ENCODE measurements at regions not wholly inside any gene's neighbourhood (a gene's known extent, or its start where the extent isn't known, plus 50 kb on each side); places are given as distances from the start of the nearest gene placed in this dataset.

- Histone ChIP-seq H3K36me3 (ENCODE audit: control insufficient read depth, insufficient read depth, low read length) (no peaks in the 10 kb centered on the region), H2AK5ac (ENCODE audit: low read length) (no peak overlapping the region), H3K9ac (ENCODE audit: low read length) (no peak overlapping the region), H3K4me3 (ENCODE audit: low read length) (no peak overlapping the region), H4K8ac (ENCODE audit: low read depth, low read length) (no peak overlapping the region), H3K4me2 (ENCODE audit: low read length) (no peak overlapping the region), H3K23ac (ENCODE audit: low read length) (no peak overlapping the region), H3K18ac (ENCODE audit: low read length) (no peak overlapping the region), H3K4me1 (ENCODE audit: control insufficient read depth, low read depth, low read length) (no peaks in the 10 kb centered on the region), H3K79me1 (ENCODE audit: low read length) (no peaks in the 10 kb centered on the region), H3K27me3 (ENCODE audit: insufficient read depth, low read length, poor library complexity) (no peaks in the 10 kb centered on the region), H2BK120ac (ENCODE audit: low read depth, low read length) (no peak overlapping the region), H4K5ac (ENCODE audit: low read length) (no peak overlapping the region), H3K56ac (ENCODE audit: low read length) (no peak overlapping the region), H3K4ac (ENCODE audit: low read depth, low read length) (no peak overlapping the region), H2BK5ac (ENCODE audit: low read length) (no peak overlapping the region), H3K27ac (ENCODE audit: low read depth, low read length) (no peak overlapping the region), H2BK15ac (replicated peaks; ENCODE audit: low read depth) (no peak overlapping the region), H3K79me2 (ENCODE audit: control insufficient read depth, insufficient read depth, low read length) (no peaks in the 10 kb centered on the region)
- DNase-seq, result no peak
- no CpG with 5 or more reads among the region's 41 CpGs for WGBS (ENCODE audit: extremely low coverage, insufficient coverage, low lambda C conversion rate)
Measured at GRCh38 chr2:238986491-238987351, 138.8 kb downstream of the TWIST2 start.

GRCh38 chr2:238987352-238987981, 139.6 kb downstream of the TWIST2 start:
- no peak overlapping the region for H2BK15ac ChIP-seq (replicated peaks; ENCODE audit: low read depth)
- no peak overlapping the region for H3K18ac ChIP-seq (ENCODE audit: low read length)
- no peaks in the 10 kb centered on the region for H3K27me3 ChIP-seq (ENCODE audit: insufficient read depth, low read length, poor library complexity)
- H3K36me3 ChIP-seq (ENCODE audit: control insufficient read depth, insufficient read depth, low read length), result no peaks in the 10 kb centered on the region
- no peak for DNase-seq
- H4K5ac ChIP-seq (ENCODE audit: low read length), result no peak overlapping the region
- H3K56ac ChIP-seq (ENCODE audit: low read length), result no peak overlapping the region
- no peaks in the 10 kb centered on the region for H3K79me2 ChIP-seq (ENCODE audit: control insufficient read depth, insufficient read depth, low read length)
- H4K8ac ChIP-seq (ENCODE audit: low read depth, low read length), result no peak overlapping the region
- no peak overlapping the region for H3K4me3 ChIP-seq (ENCODE audit: low read length)
- WGBS (ENCODE audit: extremely low coverage, insufficient coverage, low lambda C conversion rate), result no CpG with 5 or more reads among the region's 14 CpGs
- H3K9ac ChIP-seq (ENCODE audit: low read length), result no peak overlapping the region
- H3K27ac ChIP-seq (ENCODE audit: low read depth, low read length), result no peak overlapping the region
- H2BK5ac ChIP-seq (ENCODE audit: low read length), result no peak overlapping the region
- H3K4me2 ChIP-seq (ENCODE audit: low read length), result no peak overlapping the region
- no peaks in the 10 kb centered on the region for H3K79me1 ChIP-seq (ENCODE audit: low read length)
- no peak overlapping the region for H3K4ac ChIP-seq (ENCODE audit: low read depth, low read length)
- no peak overlapping the region for H3K23ac ChIP-seq (ENCODE audit: low read length)
- no peak overlapping the region for H2AK5ac ChIP-seq (ENCODE audit: low read length)
- no peak overlapping the region for H2BK120ac ChIP-seq (ENCODE audit: low read depth, low read length)
- no peaks in the 10 kb centered on the region for H3K4me1 ChIP-seq (ENCODE audit: control insufficient read depth, low read depth, low read length)

GRCh38 chr2:238988105-238988504, 140.2 kb downstream of the TWIST2 start:
- no peak overlapping the region for H4K8ac ChIP-seq (ENCODE audit: low read depth, low read length)
- no peak overlapping the region for H3K4me3 ChIP-seq (ENCODE audit: low read length)
- H2BK5ac ChIP-seq (ENCODE audit: low read length), result no peak overlapping the region
- H3K4me2 ChIP-seq (ENCODE audit: low read length), result no peak overlapping the region
- no peaks in the 10 kb centered on the region for H3K27me3 ChIP-seq (ENCODE audit: insufficient read depth, low read length, poor library complexity)
- no peak for DNase-seq
- H3K79me1 ChIP-seq (ENCODE audit: low read length), result no peaks in the 10 kb centered on the region
- H3K36me3 ChIP-seq (ENCODE audit: control insufficient read depth, insufficient read depth, low read length), result no peaks in the 10 kb centered on the region
- no CpG with 5 or more reads among the region's 7 CpGs for WGBS (ENCODE audit: extremely low coverage, insufficient coverage, low lambda C conversion rate)
- H2AK5ac ChIP-seq (ENCODE audit: low read length), result no peak overlapping the region
- no peak overlapping the region for H2BK15ac ChIP-seq (replicated peaks; ENCODE audit: low read depth)
- H3K56ac ChIP-seq (ENCODE audit: low read length), result no peak overlapping the region
- no peaks in the 10 kb centered on the region for H3K4me1 ChIP-seq (ENCODE audit: control insufficient read depth, low read depth, low read length)
- H4K5ac ChIP-seq (ENCODE audit: low read length), result no peak overlapping the region
- no peak overlapping the region for H3K9ac ChIP-seq (ENCODE audit: low read length)
- H3K18ac ChIP-seq (ENCODE audit: low read length), result no peak overlapping the region
- no peak overlapping the region for H2BK120ac ChIP-seq (ENCODE audit: low read depth, low read length)
- H3K79me2 ChIP-seq (ENCODE audit: control insufficient read depth, insufficient read depth, low read length), result no peaks in the 10 kb centered on the region
- H3K27ac ChIP-seq (ENCODE audit: low read depth, low read length), result no peak overlapping the region
- no peak overlapping the region for H3K4ac ChIP-seq (ENCODE audit: low read depth, low read length)
- H3K23ac ChIP-seq (ENCODE audit: low read length), result no peak overlapping the region

- no peak for DNase-seq
- Histone ChIP-seq H3K56ac (ENCODE audit: low read length) (no peak overlapping the region), H4K5ac (ENCODE audit: low read length) (no peak overlapping the region), H4K8ac (ENCODE audit: low read depth, low read length) (no peak overlapping the region), H3K23ac (ENCODE audit: low read length) (no peak overlapping the region), H3K36me3 (ENCODE audit: control insufficient read depth, insufficient read depth, low read length) (no peaks in the 10 kb centered on the region), H2BK5ac (ENCODE audit: low read length) (no peak overlapping the region), H2BK120ac (ENCODE audit: low read depth, low read length) (no peak overlapping the region), H3K18ac (ENCODE audit: low read length) (no peak overlapping the region), H3K79me2 (ENCODE audit: control insufficient read depth, insufficient read depth, low read length) (no peaks in the 10 kb centered on the region), H2AK5ac (ENCODE audit: low read length) (no peak overlapping the region), H3K4me2 (ENCODE audit: low read length) (no peak overlapping the region), H3K79me1 (ENCODE audit: low read length) (no peaks in the 10 kb centered on the region), H2BK15ac (replicated peaks; ENCODE audit: low read depth) (no peak overlapping the region), H3K9ac (ENCODE audit: low read length) (no peak overlapping the region), H3K4me1 (ENCODE audit: control insufficient read depth, low read depth, low read length) (no peaks in the 10 kb centered on the region), H3K27ac (ENCODE audit: low read depth, low read length) (no peak overlapping the region), H3K27me3 (ENCODE audit: insufficient read depth, low read length, poor library complexity) (no peaks in the 10 kb centered on the region), H3K4me3 (ENCODE audit: low read length) (no peak overlapping the region), H3K4ac (ENCODE audit: low read depth, low read length) (no peak overlapping the region)
- WGBS (ENCODE audit: extremely low coverage, insufficient coverage, low lambda C conversion rate), result no CpG with 5 or more reads among the region's 5 CpGs
Measured at GRCh38 chr2:238988752-238989151, 140.9 kb downstream of the TWIST2 start.

GRCh38 chr2:238989484-238989883, 141.6 kb downstream of the TWIST2 start:
- no peak overlapping the region for H2AK5ac ChIP-seq (ENCODE audit: low read length)
- H4K8ac ChIP-seq (ENCODE audit: low read depth, low read length), result no peak overlapping the region
- H3K4me2 ChIP-seq (ENCODE audit: low read length), result no peak overlapping the region
- no peak for DNase-seq
- no peaks in the 10 kb centered on the region for H3K27me3 ChIP-seq (ENCODE audit: insufficient read depth, low read length, poor library complexity)
- H2BK15ac ChIP-seq (replicated peaks; ENCODE audit: low read depth), result no peak overlapping the region
- no peak overlapping the region for H3K56ac ChIP-seq (ENCODE audit: low read length)
- H2BK120ac ChIP-seq (ENCODE audit: low read depth, low read length), result no peak overlapping the region
- H3K18ac ChIP-seq (ENCODE audit: low read length), result no peak overlapping the region
- H3K23ac ChIP-seq (ENCODE audit: low read length), result no peak overlapping the region
- no peak overlapping the region for H3K4me3 ChIP-seq (ENCODE audit: low read length)
- no peak overlapping the region for H3K27ac ChIP-seq (ENCODE audit: low read depth, low read length)
- H3K36me3 ChIP-seq (ENCODE audit: control insufficient read depth, insufficient read depth, low read length), result no peaks in the 10 kb centered on the region
- H3K79me2 ChIP-seq (ENCODE audit: control insufficient read depth, insufficient read depth, low read length), result no peaks in the 10 kb centered on the region
- no peak overlapping the region for H4K5ac ChIP-seq (ENCODE audit: low read length)
- H3K9ac ChIP-seq (ENCODE audit: low read length), result no peak overlapping the region
- no peak overlapping the region for H3K4ac ChIP-seq (ENCODE audit: low read depth, low read length)
- no peak overlapping the region for H2BK5ac ChIP-seq (ENCODE audit: low read length)
- no CpG with 5 or more reads among the region's 10 CpGs for WGBS (ENCODE audit: extremely low coverage, insufficient coverage, low lambda C conversion rate)
- no peaks in the 10 kb centered on the region for H3K4me1 ChIP-seq (ENCODE audit: control insufficient read depth, low read depth, low read length)
- no peaks in the 10 kb centered on the region for H3K79me1 ChIP-seq (ENCODE audit: low read length)
